ENCODE measurements at regions not wholly inside any gene's neighbourhood (a gene's known extent, or its start where the extent isn't known, plus 50 kb on each side); places are given as distances from the start of the nearest gene placed in this dataset.
"Not testable (repeated sequence)": the region's sequence is repeated elsewhere in the genome, so short reads cannot be mapped to it uniquely, and the experiment has no call there.

GRCh38 chr17:16841896-16842295 is 130.0 kb downstream of the TNFRSF13B start:
- H3K36me3 Mint-ChIP-seq; H3K27me3 ChIP-seq (ENCODE audit: control insufficient read depth in 2 of 2, insufficient read depth in 2 of 2, low read length in 2 of 2); H4K20me1 ChIP-seq (ENCODE audit: insufficient read depth, low read length); H3K4me1 Mint-ChIP-seq; H2AFZ ChIP-seq (ENCODE audit: insufficient read depth, low read depth, low read length, poor library complexity, severe bottlenecking); H3K4me3 Mint-ChIP-seq; DNase-seq; H3K9me3 Mint-ChIP-seq; H3K27me3 Mint-ChIP-seq (ENCODE audit: low read depth in 3 of 3); H3K27ac Mint-ChIP-seq; H3K36me3 ChIP-seq (replicated peaks in 1 of 2; ENCODE audit: control insufficient read depth in 1 of 2, insufficient read depth in 2 of 2, low read length in 2 of 2); H3K9ac ChIP-seq (ENCODE audit: insufficient read depth, low read length, poor library complexity, severe bottlenecking); H3K27ac ChIP-seq (ENCODE audit: low read depth in 1 of 2, low read length in 2 of 2); H3K4me1 ChIP-seq (ENCODE audit: control insufficient read depth in 1 of 2, insufficient read depth in 2 of 2, low read length in 2 of 2); H3K4me3 ChIP-seq (replicated peaks in 1 of 3; ENCODE audit: low read depth in 2 of 3, low read length in 3 of 3); H3K9me3 ChIP-seq (replicated peaks in 1 of 2; ENCODE audit: control insufficient read depth in 1 of 2, insufficient read depth in 1 of 2, low read length in 2 of 2); H3K79me2 ChIP-seq (ENCODE audit: insufficient read depth, low read length); intact Hi-C loops (cut with micrococcal nuclease); H3K4me2 ChIP-seq (replicated peaks; ENCODE audit: extremely low read depth, low read length, poor library complexity, severe bottlenecking): not testable (repeated sequence)
- no CpG with 5 or more reads among the region's 10 CpGs for WGBS (ENCODE audit: insufficient coverage)

GRCh38 chr17:16840219-16840618 is 131.7 kb downstream of the TNFRSF13B start:
- H3K4me2 ChIP-seq (replicated peaks; ENCODE audit: extremely low read depth, low read length, poor library complexity, severe bottlenecking); H3K9ac ChIP-seq (ENCODE audit: insufficient read depth, low read length, poor library complexity, severe bottlenecking); H3K27ac ChIP-seq (ENCODE audit: low read depth in 1 of 2, low read length in 2 of 2); H3K4me1 Mint-ChIP-seq; DNase-seq; H3K36me3 Mint-ChIP-seq; H3K27me3 Mint-ChIP-seq (ENCODE audit: low read depth in 3 of 3); H3K4me1 ChIP-seq (ENCODE audit: control insufficient read depth in 1 of 2, insufficient read depth in 2 of 2, low read length in 2 of 2); H4K20me1 ChIP-seq (ENCODE audit: insufficient read depth, low read length); H3K36me3 ChIP-seq (replicated peaks in 1 of 2; ENCODE audit: control insufficient read depth in 1 of 2, insufficient read depth in 2 of 2, low read length in 2 of 2); H3K9me3 Mint-ChIP-seq; intact Hi-C loops (cut with micrococcal nuclease); H2AFZ ChIP-seq (ENCODE audit: insufficient read depth, low read depth, low read length, poor library complexity, severe bottlenecking); H3K27ac Mint-ChIP-seq; H3K4me3 ChIP-seq (replicated peaks in 1 of 3; ENCODE audit: low read depth in 2 of 3, low read length in 3 of 3); H3K9me3 ChIP-seq (replicated peaks in 1 of 2; ENCODE audit: control insufficient read depth in 1 of 2, insufficient read depth in 1 of 2, low read length in 2 of 2); H3K4me3 Mint-ChIP-seq; H3K79me2 ChIP-seq (ENCODE audit: insufficient read depth, low read length); H3K27me3 ChIP-seq (ENCODE audit: control insufficient read depth in 2 of 2, insufficient read depth in 2 of 2, low read length in 2 of 2): not testable (repeated sequence)
- WGBS (ENCODE audit: insufficient coverage): no CpG with 5 or more reads among the region's 9 CpGs

GRCh38 chr17:16839242-16840175 is 132.4 kb downstream of the TNFRSF13B start:
- H3K4me2 ChIP-seq (replicated peaks; ENCODE audit: extremely low read depth, low read length, poor library complexity, severe bottlenecking); H3K79me2 ChIP-seq (ENCODE audit: insufficient read depth, low read length); H3K27me3 ChIP-seq (ENCODE audit: control insufficient read depth in 2 of 2, insufficient read depth in 2 of 2, low read length in 2 of 2); H3K36me3 ChIP-seq (replicated peaks in 1 of 2; ENCODE audit: control insufficient read depth in 1 of 2, insufficient read depth in 2 of 2, low read length in 2 of 2); H3K9me3 ChIP-seq (replicated peaks in 1 of 2; ENCODE audit: control insufficient read depth in 1 of 2, insufficient read depth in 1 of 2, low read length in 2 of 2); H3K36me3 Mint-ChIP-seq; H3K9me3 Mint-ChIP-seq; H4K20me1 ChIP-seq (ENCODE audit: insufficient read depth, low read length); H3K9ac ChIP-seq (ENCODE audit: insufficient read depth, low read length, poor library complexity, severe bottlenecking); H3K4me3 ChIP-seq (replicated peaks in 1 of 3; ENCODE audit: low read depth in 2 of 3, low read length in 3 of 3); H2AFZ ChIP-seq (ENCODE audit: insufficient read depth, low read depth, low read length, poor library complexity, severe bottlenecking); H3K27ac Mint-ChIP-seq; H3K27me3 Mint-ChIP-seq (ENCODE audit: low read depth in 3 of 3); DNase-seq; H3K4me3 Mint-ChIP-seq; H3K4me1 ChIP-seq (ENCODE audit: control insufficient read depth in 1 of 2, insufficient read depth in 2 of 2, low read length in 2 of 2); H3K27ac ChIP-seq (ENCODE audit: low read depth in 1 of 2, low read length in 2 of 2); H3K4me1 Mint-ChIP-seq; intact Hi-C loops (cut with micrococcal nuclease): not testable (repeated sequence)
- no CpG with 5 or more reads among the region's 16 CpGs for WGBS (ENCODE audit: insufficient coverage)

- intact Hi-C loops (cut with micrococcal nuclease); H3K36me3 Mint-ChIP-seq; H3K4me3 ChIP-seq (replicated peaks in 1 of 3; ENCODE audit: low read depth in 2 of 3, low read length in 3 of 3); H3K27me3 ChIP-seq (ENCODE audit: control insufficient read depth in 2 of 2, insufficient read depth in 2 of 2, low read length in 2 of 2); H3K27ac Mint-ChIP-seq; H3K4me1 ChIP-seq (ENCODE audit: control insufficient read depth in 1 of 2, insufficient read depth in 2 of 2, low read length in 2 of 2); H3K79me2 ChIP-seq (ENCODE audit: insufficient read depth, low read length); H3K9me3 Mint-ChIP-seq; H3K4me1 Mint-ChIP-seq; H3K27ac ChIP-seq (ENCODE audit: low read depth in 1 of 2, low read length in 2 of 2); H4K20me1 ChIP-seq (ENCODE audit: insufficient read depth, low read length); H3K27me3 Mint-ChIP-seq (ENCODE audit: low read depth in 3 of 3); H3K9ac ChIP-seq (ENCODE audit: insufficient read depth, low read length, poor library complexity, severe bottlenecking); H3K36me3 ChIP-seq (replicated peaks in 1 of 2; ENCODE audit: control insufficient read depth in 1 of 2, insufficient read depth in 2 of 2, low read length in 2 of 2); H3K4me2 ChIP-seq (replicated peaks; ENCODE audit: extremely low read depth, low read length, poor library complexity, severe bottlenecking); H2AFZ ChIP-seq (ENCODE audit: insufficient read depth, low read depth, low read length, poor library complexity, severe bottlenecking); H3K9me3 ChIP-seq (replicated peaks in 1 of 2; ENCODE audit: control insufficient read depth in 1 of 2, insufficient read depth in 1 of 2, low read length in 2 of 2); DNase-seq; H3K4me3 Mint-ChIP-seq: not testable (repeated sequence)
- no CpG with 5 or more reads among the region's 6 CpGs for WGBS (ENCODE audit: insufficient coverage)
Observed at GRCh38 chr17:16838795-16839194, 133.1 kb downstream of the TNFRSF13B start.

Measured in CD14-positive monocyte (primary cell).